ENCODE measurements at regions not wholly inside any gene's neighbourhood (a gene's known extent, or its start where the extent isn't known, plus 50 kb on each side); places are given as distances from the start of the nearest gene placed in this dataset.
"Not testable (repeated sequence)": the region's sequence is repeated elsewhere in the genome, so short reads cannot be mapped to it uniquely, and the experiment has no call there.

GRCh38 chr16:10232757-10233156, 50.5 kb upstream of the GRIN2A start:
- DNase-seq, result no peak

- DNase-seq, result no peak
Observed at GRCh38 chr16:10239640-10240039, 57.4 kb upstream of the GRIN2A start.

DNA sequence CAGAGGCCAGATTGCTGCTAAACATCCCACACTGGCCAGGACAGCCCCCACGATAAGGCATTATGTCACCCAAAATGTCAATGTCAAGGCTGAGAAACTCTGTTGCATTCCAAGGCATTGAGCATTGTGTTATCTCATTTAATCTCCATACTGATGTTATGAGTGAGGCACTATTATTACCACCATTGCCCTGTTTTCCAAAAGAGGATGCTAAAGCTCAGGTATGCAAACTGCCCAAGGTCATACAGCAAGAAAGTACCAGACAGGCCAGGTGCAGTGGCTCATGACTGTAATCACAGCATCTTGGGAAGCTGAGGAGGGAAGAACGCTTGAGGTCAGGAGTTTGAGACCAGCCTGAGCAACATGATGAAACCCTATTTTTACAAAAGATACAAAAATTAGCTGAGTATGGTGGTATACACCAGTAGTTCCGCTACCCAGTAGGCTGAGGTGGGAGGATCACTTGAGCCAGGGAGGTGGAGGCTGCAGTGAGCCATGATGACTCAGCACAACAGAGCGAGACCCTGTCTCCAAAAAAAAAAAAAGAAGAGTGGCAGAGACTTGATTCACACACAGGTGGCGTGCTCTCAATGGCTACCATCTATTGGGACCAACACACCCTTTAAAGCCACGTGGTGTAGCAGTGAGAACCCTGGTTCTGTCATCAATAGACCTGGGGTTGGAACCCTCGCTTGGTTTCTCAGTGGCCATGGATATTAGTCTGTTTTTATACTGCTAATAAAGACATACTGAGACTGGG, 58.8 kb upstream of the GRIN2A start:
- DNase-seq, result no peak

DNA sequence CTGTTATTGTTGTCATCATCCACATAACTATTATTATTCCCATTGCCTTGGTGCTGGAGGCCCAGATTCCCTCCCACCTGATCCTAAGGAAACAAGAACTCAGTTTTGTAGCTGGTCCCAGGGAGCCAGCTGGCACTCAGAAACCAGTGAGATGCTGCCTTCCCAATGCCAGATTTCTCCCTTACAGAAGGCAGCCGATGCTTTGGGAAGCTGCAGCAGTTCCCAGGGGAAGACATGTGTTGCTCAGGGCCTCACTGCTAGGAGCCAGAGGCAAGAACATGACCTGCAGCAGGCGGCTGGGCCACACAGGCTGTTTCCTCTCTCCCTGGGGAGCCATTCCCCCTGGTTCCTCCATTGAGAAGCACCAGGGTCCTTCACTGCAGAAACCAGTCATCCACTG, 59.9 kb upstream of the GRIN2A start:
- DNase-seq, result no peak

GRCh38 chr16:10242916-10243315, 60.7 kb upstream of the GRIN2A start:
- DNase-seq, result no peak

DNA sequence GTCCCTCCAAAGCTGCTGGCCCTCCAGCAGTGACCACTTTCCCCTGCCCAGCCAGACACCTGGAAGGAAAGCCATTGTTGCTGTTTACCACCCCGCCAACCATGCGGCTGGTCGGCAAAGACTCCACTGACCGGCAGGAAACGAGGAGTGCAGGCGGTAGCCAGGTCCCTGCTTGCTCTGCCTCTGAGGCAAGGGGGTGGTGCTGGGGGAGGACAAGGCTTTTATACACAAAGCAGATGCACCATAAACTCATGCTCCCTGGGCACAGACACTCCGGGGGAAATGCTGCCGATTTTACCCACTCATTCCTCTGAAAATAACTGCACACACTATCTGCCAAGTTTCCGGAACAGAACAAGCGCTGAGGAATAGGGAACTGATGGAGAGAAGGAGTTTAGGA, 62.8 kb upstream of the GRIN2A start:
- no peak for DNase-seq

GRCh38 chr16:10250137-10250828, 68.1 kb upstream of the GRIN2A start:
- no peak for DNase-seq

GRCh38 chr16:10252155-10252554, 69.9 kb upstream of the GRIN2A start:
- DNase-seq, result no peak

- DNase-seq, result no peak
Observed at GRCh38 chr16:10253409-10253808, 71.2 kb upstream of the GRIN2A start.

GRCh38 chr16:10255728-10256127, 73.5 kb upstream of the GRIN2A start:
- no peak for DNase-seq

- DNase-seq, result peak; percentile 67
Observed at GRCh38 chr16:10256784-10257641, 74.8 kb upstream of the GRIN2A start.

DNA sequence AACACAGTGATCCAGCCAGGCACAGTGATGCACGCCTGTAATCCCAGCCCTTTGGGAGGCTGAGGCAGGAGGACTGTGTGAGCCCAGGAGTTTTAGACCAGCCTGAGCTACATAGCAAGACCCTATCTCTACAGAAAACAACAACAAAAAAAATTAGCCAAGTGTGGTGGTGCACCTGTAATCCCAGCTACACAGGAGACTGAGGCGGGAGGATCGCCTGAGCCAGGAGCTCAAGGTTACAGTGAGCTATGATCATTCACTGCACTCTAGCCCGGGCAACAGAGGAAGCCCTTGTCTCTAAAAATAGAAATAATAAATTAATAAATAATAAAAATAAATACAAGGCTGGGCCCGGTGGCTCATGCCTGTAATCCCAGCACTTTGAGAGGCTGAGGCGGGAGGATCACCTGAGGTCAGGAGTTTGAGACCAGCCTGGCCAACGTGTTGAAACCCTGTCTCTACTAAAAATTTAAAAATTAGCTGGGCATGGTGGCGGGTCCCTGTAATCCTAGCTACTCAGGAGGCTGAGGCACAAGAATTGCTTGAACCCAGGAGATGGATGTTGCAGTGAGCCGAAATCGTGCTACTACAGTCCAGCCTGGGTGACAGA, 75.5 kb upstream of the GRIN2A start:
- DNase-seq, result not testable (repeated sequence)

DNA sequence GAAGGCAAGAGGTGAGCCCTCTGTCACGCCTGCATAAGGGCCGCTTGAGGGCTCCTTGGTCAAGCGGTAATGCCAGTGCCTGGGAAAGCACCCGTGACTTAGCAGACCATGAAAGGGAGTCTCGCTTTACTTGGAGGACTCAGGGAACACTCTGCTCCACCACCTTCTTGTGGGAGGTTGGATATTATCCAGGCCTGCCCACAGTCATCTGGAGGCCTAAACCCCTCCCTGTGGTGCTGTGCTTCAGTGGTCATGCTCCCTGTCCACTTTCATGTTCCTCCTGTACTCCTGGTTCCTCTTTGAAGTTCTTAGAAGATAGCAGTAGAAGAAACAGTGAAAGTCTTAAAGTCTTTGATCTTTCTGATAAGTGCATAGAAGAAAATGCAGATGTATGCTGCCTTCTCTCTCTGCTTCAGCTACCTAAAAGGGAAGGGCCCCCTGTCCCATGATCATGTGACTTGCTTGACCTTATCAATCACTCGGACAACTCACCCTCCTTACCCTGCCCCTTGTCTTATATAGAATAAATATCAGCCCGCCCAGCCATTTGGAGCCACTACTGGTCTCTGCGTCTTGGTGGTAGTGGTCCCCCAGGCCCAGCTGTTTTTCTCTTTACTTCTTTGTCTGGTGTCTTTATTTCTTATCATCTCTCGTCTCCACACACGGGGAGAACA, 76.8 kb upstream of the GRIN2A start:
- DNase-seq, result not testable (repeated sequence)

DNA sequence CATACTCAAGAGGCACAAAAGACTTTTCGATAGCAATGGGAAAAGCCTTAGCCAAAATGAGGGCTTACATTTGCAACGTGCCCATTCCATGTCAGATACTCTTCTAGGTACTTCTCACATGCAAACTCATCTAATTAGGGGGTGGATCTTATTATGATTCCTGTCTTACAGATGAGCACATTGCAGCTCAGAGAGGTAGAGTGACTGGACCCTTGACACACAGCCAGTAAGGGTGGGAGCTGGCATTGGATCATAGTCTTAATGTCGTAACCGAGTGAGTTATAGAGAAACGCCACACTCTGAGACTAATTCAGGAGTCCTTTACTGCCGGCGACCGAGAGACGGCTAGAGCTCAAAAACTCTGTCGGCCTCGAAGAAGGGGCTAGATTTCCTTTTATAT, 78.8 kb upstream of the GRIN2A start:
- DNase-seq, result no peak

GRCh38 chr16:10261526-10261925, 79.3 kb upstream of the GRIN2A start:
- DNase-seq, result not testable (repeated sequence)

GRCh38 chr16:10262377-10263132, 80.3 kb upstream of the GRIN2A start:
- no peak for DNase-seq

DNA sequence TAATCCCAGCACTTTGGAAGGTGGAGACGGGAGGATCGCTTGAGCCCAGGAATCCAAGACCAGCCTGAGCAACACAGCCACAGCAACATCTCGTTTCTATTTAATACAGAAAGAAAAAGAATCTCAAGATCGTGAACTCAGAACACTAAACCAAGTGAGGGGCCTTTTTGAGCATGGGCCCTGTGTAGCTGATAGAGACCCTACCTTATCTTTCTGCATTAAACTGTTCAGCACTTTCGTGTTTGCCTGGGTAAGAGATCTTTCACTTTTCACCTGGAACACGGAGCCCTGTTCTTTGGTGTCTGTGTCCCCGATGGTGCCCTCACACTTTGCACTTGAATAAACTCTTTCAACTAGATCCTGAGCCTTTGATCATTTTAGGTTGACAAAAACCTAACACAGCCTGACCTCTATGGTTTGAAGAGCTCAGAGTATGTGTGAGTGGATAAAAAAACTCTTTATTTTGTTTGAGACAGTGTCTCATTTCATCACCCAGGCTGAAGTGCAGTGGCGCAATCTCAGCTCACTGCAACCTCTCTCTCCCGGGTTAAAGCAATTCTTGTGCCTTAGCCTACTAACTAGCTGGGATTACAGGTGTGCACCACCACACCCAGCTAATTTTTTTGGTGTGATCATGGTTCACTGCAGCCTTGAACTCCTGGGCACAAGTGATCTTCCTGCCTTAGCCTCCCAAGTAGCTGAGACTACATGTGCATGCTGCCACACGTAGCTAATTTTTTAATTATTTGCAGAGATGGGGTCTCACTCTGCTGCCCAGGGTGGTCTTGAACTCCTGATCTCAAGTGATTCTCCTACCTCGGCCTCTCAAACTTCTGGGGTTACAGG, 83.8 kb upstream of the GRIN2A start:
- DNase-seq, result no peak

DNA sequence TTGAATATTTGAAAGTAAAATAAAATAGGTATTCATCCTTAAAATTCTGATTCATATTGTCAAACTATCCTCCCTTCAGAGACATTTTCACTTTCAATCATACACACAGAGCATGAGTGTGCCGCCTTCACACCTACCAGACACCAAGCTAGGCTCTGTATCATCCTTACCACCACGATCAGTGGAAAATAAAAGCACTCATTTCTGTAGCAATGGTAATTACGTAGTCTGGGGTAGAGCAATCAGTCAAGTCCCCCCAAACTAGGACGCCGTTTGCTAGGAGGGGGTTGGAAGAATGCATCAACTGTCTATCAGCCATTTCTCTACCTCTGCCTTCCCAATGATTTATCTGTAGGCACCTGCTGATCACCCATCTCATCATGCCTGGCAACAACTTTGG, 84.6 kb upstream of the GRIN2A start:
- DNase-seq, result no peak

GRCh38 chr16:10269632-10270031, 87.4 kb upstream of the GRIN2A start:
- DNase-seq, result no peak

GRCh38 chr16:10272250-10272854, 90.1 kb upstream of the GRIN2A start:
- DNase-seq, result not testable (repeated sequence)
